Stomach (tissue), 4 donors: ENCODE measurements at regions not wholly inside any gene's neighbourhood (a gene's known extent, or its start where the extent isn't known, plus 50 kb on each side); places are given as distances from the start of the nearest gene placed in this dataset.

Experiments used
- CTCF ChIP-seq, 7 experiments: fragments of 450-650 bp in 4 of 7; fragments of 200-600 bp in 3 of 7; sonication (generic) in 3 of 7; IDR thresholded peaks; one replicate each; pipeline ENCODE4 v1.5.1; 2016 to 2019; ENCODE audit warnings: antibody characterized with exemption in 7 of 7, control low read depth in 2 of 7, mild to moderate bottlenecking in 1 of 7
- POLR2A ChIP-seq, 4 donors: fragments of 450-650 bp; IDR thresholded peaks; one replicate each; pipeline ENCODE4 v1.6.1; 2016; ENCODE audit warnings: antibody characterized with exemption in 4 of 4, control low read depth in 2 of 4, mild to moderate bottlenecking in 1 of 4, moderate library complexity in 1 of 4
- POLR2AphosphoS5 ChIP-seq, 3 donors: sonication (generic); formaldehyde crosslinking; IDR thresholded peaks; one replicate each; pipeline ENCODE4 v1.6.1; 2016; ENCODE audit warnings: antibody characterized with exemption in 3 of 3

GRCh38 chr5:39616131-39616530 is 191.4 kb upstream of the DAB2 start:
- TF ChIP-seq POLR2AphosphoS5 (IDR thresholded peaks at IDR 0.05) (no peak), CTCF (IDR thresholded peaks at IDR 0.05) (no peak), POLR2A (IDR thresholded peaks at IDR 0.05) (no peak)
